HCT116 (cell line): ENCODE measurements at regions not wholly inside any gene's neighbourhood (a gene's known extent, or its start where the extent isn't known, plus 50 kb on each side); places are given as distances from the start of the nearest gene placed in this dataset.

ENCODE experiments used
- ATAC-seq: fragments of 200-7000 bp; cut with Tn5 transposase; 2 replicates; pipeline ENCODE4 v1.9.1; 2020; ENCODE audit warnings: mild to moderate bottlenecking, moderate library complexity
- BruUV-seq: library from RNA; stranded (reverse); fragments of 400-500 nt; replicated peaks from 2 replicates; lab custom pipeline; 2021; lab: Mats Ljungman, UMichigan
- CTCF ChIA-PET: fragments of 300-600 bp; sonication (Branson Sonifier 250); formaldehyde crosslinking; loops from one replicate; lab custom pipeline; 2021; ENCODE audit warnings: antibody characterized with exemption; lab: Charles Lee
- POLR2A ChIA-PET: fragments of 300-600, 350-600 bp; sonication (Branson Sonifier 250); formaldehyde crosslinking; loops from one replicate; lab custom pipeline; 2021; ENCODE audit warnings: antibody characterized with exemption; lab: Charles Lee
- RAD21 ChIA-PET, 2 experiments: fragments of 300-600 bp; sonication (Branson Sonifier 250); formaldehyde crosslinking; loops; one replicate each; lab custom pipeline; 2023; ENCODE audit warnings: low total read pairs in 2 of 2; ENCODE audit not compliant: uncharacterized antibody in 2 of 2, unreplicated experiment in 2 of 2, low non-redundant PET in 1 of 2; lab: Charles Lee
- DNase-seq: peaks from one replicate; pipeline ENCODE4 v3.0.0-alpha.2; 2010; ENCODE audit warnings: low read depth, low spot score
- H2AFZ ChIP-seq: fragments of 200-600 bp; shearing (Covaris generic), sonication (generic); 2 replicates; pipeline ENCODE4 v1.6.1; 2017; ENCODE audit warnings: low read depth, mixed run types, mixed read lengths, antibody characterized with exemption, low read length; ENCODE audit not compliant: poor library complexity, severe bottlenecking
- H3K27ac ChIP-seq: 2 replicates; pipeline ENCODE4 v1.5.1; 2012; ENCODE audit warnings: low read depth, low read length
- H3K27me3 ChIP-seq: fragments of 200-600 bp; sonication (generic); 2 replicates; pipeline ENCODE4 v1.6.1; 2016; ENCODE audit warnings: mixed run types, low read length, mixed read lengths; ENCODE audit not compliant: insufficient read depth
- H3K36me3 ChIP-seq, 2 experiments: fragments of 200-500 bp in 1 of 2; fragments of 200-600 bp in 1 of 2; sonication (Bioruptor generic) in 1 of 2; sonication (generic) in 1 of 2; 2 replicates each; pipeline versions ENCODE4 v1.5.1 to v1.6.1; 2014 to 2016; ENCODE audit warnings: low read length in 2 of 2, inconsistent platforms in 1 of 2, mixed read lengths in 1 of 2, mixed run types in 1 of 2; ENCODE audit not compliant: insufficient read depth in 2 of 2, control insufficient read depth in 1 of 2
- H3K4me1 ChIP-seq, 2 experiments: fragments of 200-600 bp in 1 of 2; sonication (generic) in 1 of 2; 2 replicates each; pipeline versions ENCODE4 v1.5.1 to v1.6.1; 2012 to 2017; ENCODE audit warnings: low read length in 2 of 2, inconsistent platforms in 1 of 2, mild to moderate bottlenecking in 1 of 2, mixed read lengths in 1 of 2, mixed run types in 1 of 2, moderate library complexity in 1 of 2; ENCODE audit not compliant: insufficient read depth in 2 of 2, control insufficient read depth in 1 of 2
- H3K4me2 ChIP-seq: fragments of 200-600 bp; sonication (generic); 2 replicates; pipeline ENCODE4 v1.6.1; 2017; ENCODE audit warnings: mixed run types, low read length, mixed read lengths
- H3K4me3 ChIP-seq, 2 experiments: fragments of 200-600 bp in 1 of 2; sonication (generic) in 1 of 2; replicated peaks in 1 of 2; 2 replicates each; pipeline ENCODE4 v1.5.1; 2011 to 2016; ENCODE audit warnings: low read length in 2 of 2, control low read depth in 1 of 2, low read depth in 1 of 2, mild to moderate bottlenecking in 1 of 2, mixed read lengths in 1 of 2, mixed run types in 1 of 2
- H3K79me2 ChIP-seq: fragments of 200-600 bp; sonication (generic); 2 replicates; pipeline ENCODE4 v1.6.1; 2017; ENCODE audit warnings: mild to moderate bottlenecking, mixed run types, low read length, moderate library complexity, mixed read lengths; ENCODE audit not compliant: insufficient read depth
- H3K9ac ChIP-seq: fragments of 200-600 bp; sonication (generic); 2 replicates; pipeline ENCODE4 v1.6.1; 2016; ENCODE audit warnings: low read length, mixed read lengths
- H3K9me2 ChIP-seq: fragments of 200-600 bp; sonication (generic), shearing (Covaris generic); 2 replicates; pipeline ENCODE4 v1.6.1; 2017; ENCODE audit warnings: mixed run types, mild to moderate bottlenecking, moderate library complexity; ENCODE audit not compliant: insufficient read depth
- H3K9me3 ChIP-seq, 2 experiments: fragments of 200-500 bp in 1 of 2; fragments of 200-600 bp in 1 of 2; sonication (Bioruptor generic) in 1 of 2; sonication (generic) in 1 of 2; 2 replicates each; pipeline ENCODE4 v1.6.1; 2014 to 2017; ENCODE audit warnings: low read length in 2 of 2, mixed read lengths in 2 of 2, inconsistent platforms in 1 of 2, low read depth in 1 of 2, mild to moderate bottlenecking in 1 of 2, mixed run types in 1 of 2, moderate library complexity in 1 of 2; ENCODE audit not compliant: control insufficient read depth in 1 of 2, insufficient read depth in 1 of 2
- H4K20me1 ChIP-seq: fragments of 200-600 bp; sonication (generic), shearing (Covaris generic); 2 replicates; pipeline ENCODE4 v1.6.1; 2017; ENCODE audit warnings: mixed run types, mild to moderate bottlenecking, moderate library complexity; ENCODE audit not compliant: insufficient read depth
- EGR1 ChIP-seq: IDR thresholded peaks from 2 replicates; pipeline ENCODE4 v1.6.1; 2012; ENCODE audit warnings: low read depth
- JUND ChIP-seq: IDR thresholded peaks from 2 replicates; pipeline ENCODE4 v1.6.1; 2012
- SP1 ChIP-seq: IDR thresholded peaks from 2 replicates; pipeline ENCODE4 v1.6.1; 2012; ENCODE audit warnings: low read depth
- ZFX ChIP-seq: fragments of 450-650 bp; IDR thresholded peaks from 2 replicates; pipeline ENCODE4 v1.6.1; 2017
- intact Hi-C: fragments of 100-400 bp; cut with micrococcal nuclease; formaldehyde crosslinking; loops from 2 replicates; pipeline ENCODE4 v1.10.0; 2022
- TF ChIP-seq, protein P1 (sequence below): IDR thresholded peaks from 2 replicates; pipeline ENCODE4 v1.6.1; 2011; ENCODE audit warnings: mild to moderate bottlenecking, low read length, moderate library complexity; ENCODE audit not compliant: insufficient replicate concordance; ENCODE audit errors: extremely low read depth
- TF ChIP-seq, protein P2 (sequence below): IDR thresholded peaks from 2 replicates; pipeline ENCODE4 v1.6.1; 2012
- TF ChIP-seq, protein P3 (sequence below), 3 experiments: fragments of 200-600 bp in 1 of 3; sonication (generic) in 1 of 3; IDR thresholded peaks in 2 of 3; conservative IDR thresholded peaks in 1 of 3; 2 replicates each; pipeline ENCODE4 v1.5.1; 2012 to 2017; ENCODE audit warnings: low read depth in 2 of 3, low read length in 2 of 3, antibody characterized with exemption in 1 of 3, borderline replicate concordance in 1 of 3, control low read depth in 1 of 3, mild to moderate bottlenecking in 1 of 3, mixed read lengths in 1 of 3, mixed run types in 1 of 3, moderate library complexity in 1 of 3; ENCODE audit not compliant: insufficient read depth in 1 of 3

DNA sequence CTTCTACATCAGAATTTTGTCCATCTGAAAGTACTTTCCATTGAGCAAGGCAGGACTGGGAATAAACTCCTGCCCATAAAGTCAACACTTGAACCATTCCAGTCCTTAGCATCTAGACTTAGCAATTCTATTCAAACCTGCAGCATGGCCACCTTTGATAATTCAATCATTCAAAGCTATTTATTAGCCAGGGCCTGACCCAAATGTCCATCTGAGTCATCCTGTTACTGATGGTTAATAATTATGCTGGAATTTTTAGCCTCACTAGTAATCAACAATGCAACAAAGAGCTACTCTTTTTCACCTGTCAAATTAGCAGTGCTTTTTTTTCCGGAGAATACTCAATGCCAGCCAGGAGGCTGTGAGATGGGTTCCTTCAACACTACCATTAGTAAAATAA, 72.7 kb upstream of the SNRK start:
- peaks cover 0 to 24% of the 10 kb centered on the region in 2 experiments; a peak in 2 of 4 replicates for H3K4me1 ChIP-seq
- intact Hi-C loops, result no loop called here
- H3K9me3 ChIP-seq, result no peaks in the 10 kb centered on the region
- no peak overlapping the region for H3K4me3 ChIP-seq
- TF ChIP-seq JUND (no peak), ZFX (no peak), SP1 (no peak), EGR1 (no peak)
- TF ChIP-seq, protein P1, sequence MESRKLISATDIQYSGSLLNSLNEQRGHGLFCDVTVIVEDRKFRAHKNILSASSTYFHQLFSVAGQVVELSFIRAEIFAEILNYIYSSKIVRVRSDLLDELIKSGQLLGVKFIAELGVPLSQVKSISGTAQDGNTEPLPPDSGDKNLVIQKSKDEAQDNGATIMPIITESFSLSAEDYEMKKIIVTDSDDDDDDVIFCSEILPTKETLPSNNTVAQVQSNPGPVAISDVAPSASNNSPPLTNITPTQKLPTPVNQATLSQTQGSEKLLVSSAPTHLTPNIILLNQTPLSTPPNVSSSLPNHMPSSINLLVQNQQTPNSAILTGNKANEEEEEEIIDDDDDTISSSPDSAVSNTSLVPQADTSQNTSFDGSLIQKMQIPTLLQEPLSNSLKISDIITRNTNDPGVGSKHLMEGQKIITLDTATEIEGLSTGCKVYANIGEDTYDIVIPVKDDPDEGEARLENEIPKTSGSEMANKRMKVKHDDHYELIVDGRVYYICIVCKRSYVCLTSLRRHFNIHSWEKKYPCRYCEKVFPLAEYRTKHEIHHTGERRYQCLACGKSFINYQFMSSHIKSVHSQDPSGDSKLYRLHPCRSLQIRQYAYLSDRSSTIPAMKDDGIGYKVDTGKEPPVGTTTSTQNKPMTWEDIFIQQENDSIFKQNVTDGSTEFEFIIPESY, result no peak
- TF ChIP-seq, protein P2, sequence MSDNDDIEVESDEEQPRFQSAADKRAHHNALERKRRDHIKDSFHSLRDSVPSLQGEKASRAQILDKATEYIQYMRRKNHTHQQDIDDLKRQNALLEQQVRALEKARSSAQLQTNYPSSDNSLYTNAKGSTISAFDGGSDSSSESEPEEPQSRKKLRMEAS, result no peak
- TF ChIP-seq, protein P3, sequence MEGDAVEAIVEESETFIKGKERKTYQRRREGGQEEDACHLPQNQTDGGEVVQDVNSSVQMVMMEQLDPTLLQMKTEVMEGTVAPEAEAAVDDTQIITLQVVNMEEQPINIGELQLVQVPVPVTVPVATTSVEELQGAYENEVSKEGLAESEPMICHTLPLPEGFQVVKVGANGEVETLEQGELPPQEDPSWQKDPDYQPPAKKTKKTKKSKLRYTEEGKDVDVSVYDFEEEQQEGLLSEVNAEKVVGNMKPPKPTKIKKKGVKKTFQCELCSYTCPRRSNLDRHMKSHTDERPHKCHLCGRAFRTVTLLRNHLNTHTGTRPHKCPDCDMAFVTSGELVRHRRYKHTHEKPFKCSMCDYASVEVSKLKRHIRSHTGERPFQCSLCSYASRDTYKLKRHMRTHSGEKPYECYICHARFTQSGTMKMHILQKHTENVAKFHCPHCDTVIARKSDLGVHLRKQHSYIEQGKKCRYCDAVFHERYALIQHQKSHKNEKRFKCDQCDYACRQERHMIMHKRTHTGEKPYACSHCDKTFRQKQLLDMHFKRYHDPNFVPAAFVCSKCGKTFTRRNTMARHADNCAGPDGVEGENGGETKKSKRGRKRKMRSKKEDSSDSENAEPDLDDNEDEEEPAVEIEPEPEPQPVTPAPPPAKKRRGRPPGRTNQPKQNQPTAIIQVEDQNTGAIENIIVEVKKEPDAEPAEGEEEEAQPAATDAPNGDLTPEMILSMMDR (IDR thresholded peaks at IDR 0.05 in 2 of 3, conservative IDR thresholded peaks at IDR 0.05 in 1 of 3; ENCODE audit: borderline replicate concordance in 1 of 3, insufficient read depth in 1 of 3, low read depth in 2 of 3, low read length in 2 of 3), result no peak
- POLR2A ChIA-PET, result no interaction called here
- RAD21 ChIA-PET, result no interaction called here
- H3K9ac ChIP-seq, result no peak overlapping the region
- H3K27me3 ChIP-seq, result no peaks in the 10 kb centered on the region
- CTCF ChIA-PET, result no interaction called here
- H3K79me2 ChIP-seq, result no peaks in the 10 kb centered on the region
- no peak for ATAC-seq
- H3K4me2 ChIP-seq, result no peak overlapping the region
- no peak for DNase-seq
- no peaks in the 10 kb centered on the region for H3K9me2 ChIP-seq
- no peak overlapping the region for H3K27ac ChIP-seq
- BruUV-seq, result no TSS peak
- no peaks in the 10 kb centered on the region for H4K20me1 ChIP-seq
- H3K36me3 ChIP-seq, result no peaks in the 10 kb centered on the region
- H2AFZ ChIP-seq, result no peak overlapping the region
